Karpas-422 (cell line): ENCODE measurements at regions not wholly inside any gene's neighbourhood (a gene's known extent, or its start where the extent isn't known, plus 50 kb on each side); places are given as distances from the start of the nearest gene placed in this dataset.

Experiments
- DNase-seq: peaks from one replicate; pipeline ENCODE4 v3.0.0-alpha.2; 2015
- H2AFZ ChIP-seq: fragments of 200-600 bp; sonication (generic); 2 replicates; pipeline ENCODE4 v1.6.1; 2014; ENCODE audit warnings: antibody characterized with exemption, low read length, mixed read lengths
- H3K27ac ChIP-seq: fragments of 200-600 bp; sonication (generic); 2 replicates; pipeline ENCODE4 v1.5.1; 2014; ENCODE audit warnings: mild to moderate bottlenecking, low read length, moderate library complexity
- H3K27me3 ChIP-seq: fragments of 200-600 bp; sonication (generic); 2 replicates; pipeline ENCODE4 v1.6.1; 2014; ENCODE audit warnings: low read length, mixed read lengths
- H3K36me3 ChIP-seq: fragments of 200-600 bp; sonication (generic); 2 replicates; pipeline ENCODE4 v1.6.1; 2014; ENCODE audit warnings: low read length, mixed read lengths; ENCODE audit not compliant: insufficient read depth
- H3K4me1 ChIP-seq: fragments of 200-600 bp; sonication (generic); 2 replicates; pipeline ENCODE4 v1.6.1; 2014; ENCODE audit warnings: mild to moderate bottlenecking, low read length, mixed read lengths
- H3K4me2 ChIP-seq: fragments of 200-600 bp; sonication (generic); 2 replicates; pipeline ENCODE4 v1.6.1; 2014; ENCODE audit warnings: low read length, low read depth, mild to moderate bottlenecking; ENCODE audit not compliant: poor library complexity, severe bottlenecking
- H3K4me3 ChIP-seq: fragments of 200-600 bp; sonication (generic); 2 replicates; pipeline ENCODE4 v1.5.1; 2014; ENCODE audit warnings: mild to moderate bottlenecking, antibody characterized with exemption, low read length, mixed read lengths
- H3K79me2 ChIP-seq: fragments of 200-600 bp; sonication (generic); 2 replicates; pipeline ENCODE4 v1.6.1; 2014; ENCODE audit warnings: mild to moderate bottlenecking, low read length, mixed read lengths
- H3K9ac ChIP-seq: fragments of 200-600 bp; sonication (generic); 2 replicates; pipeline ENCODE4 v1.6.0; 2014; ENCODE audit warnings: low read length
- H3K9me2 ChIP-seq: fragments of 200-600 bp; sonication (generic), shearing (Covaris generic); replicated peaks from 2 replicates; pipeline ENCODE4 v1.6.0; 2014; ENCODE audit warnings: mild to moderate bottlenecking, low read length, moderate library complexity; ENCODE audit not compliant: insufficient read depth
- H3K9me3 ChIP-seq: fragments of 300-700, 200-600 bp; sonication (generic); 2 replicates; pipeline ENCODE4 v1.6.1; 2014; ENCODE audit warnings: low read length, mixed read lengths
- H4K20me1 ChIP-seq: fragments of 200-600 bp; sonication (generic); 2 replicates; pipeline ENCODE4 v1.6.1; 2014; ENCODE audit warnings: mild to moderate bottlenecking, antibody characterized with exemption, low read length, low read depth; ENCODE audit not compliant: insufficient read depth

- Histone ChIP-seq H2AFZ (no peak overlapping the region), H3K79me2 (no peaks in the 10 kb centered on the region), H3K4me2 (no peak overlapping the region), H3K4me3 (no peak overlapping the region), H3K36me3 (no peaks in the 10 kb centered on the region), H3K9me2 (no peaks in the 10 kb centered on the region), H4K20me1 (no peaks in the 10 kb centered on the region), H3K9me3 (peaks cover 27% of the 10 kb centered on the region), H3K4me1 (no peaks in the 10 kb centered on the region), H3K27ac (no peak overlapping the region), H3K9ac (no peak overlapping the region), H3K27me3 (no peaks in the 10 kb centered on the region)
- no peak for DNase-seq
Measured at GRCh38 chr3:89612027-89612426, 504.6 kb downstream of the EPHA3 start.

- H3K36me3 ChIP-seq = no peaks in the 10 kb centered on the region
- no peaks in the 10 kb centered on the region for H3K79me2 ChIP-seq
- no peaks in the 10 kb centered on the region for H3K4me1 ChIP-seq
- H3K9me3 ChIP-seq = peaks cover 30% of the 10 kb centered on the region
- no peak overlapping the region for H3K4me2 ChIP-seq
- H3K27me3 ChIP-seq = no peaks in the 10 kb centered on the region
- no peak overlapping the region for H3K4me3 ChIP-seq
- H3K9me2 ChIP-seq = no peaks in the 10 kb centered on the region
- H3K27ac ChIP-seq = no peak overlapping the region
- DNase-seq = no peak
- H2AFZ ChIP-seq = no peak overlapping the region
- H4K20me1 ChIP-seq = no peaks in the 10 kb centered on the region
- no peak overlapping the region for H3K9ac ChIP-seq
Measured at GRCh38 chr3:89613241-89613640, 505.8 kb downstream of the EPHA3 start.

GRCh38 chr3:89617706-89618105, 510.3 kb downstream of the EPHA3 start:
- Histone ChIP-seq H3K9me3 (peaks cover 28% of the 10 kb centered on the region), H3K79me2 (no peaks in the 10 kb centered on the region), H3K9me2 (no peaks in the 10 kb centered on the region), H3K36me3 (no peaks in the 10 kb centered on the region), H3K4me2 (no peak overlapping the region), H3K9ac (no peak overlapping the region), H2AFZ (no peak overlapping the region), H3K4me3 (no peak overlapping the region), H4K20me1 (no peaks in the 10 kb centered on the region), H3K4me1 (no peaks in the 10 kb centered on the region), H3K27ac (no peak overlapping the region), H3K27me3 (no peaks in the 10 kb centered on the region)
- DNase-seq = no peak

- H3K9ac ChIP-seq = no peak overlapping the region
- no peak overlapping the region for H2AFZ ChIP-seq
- H3K79me2 ChIP-seq = no peaks in the 10 kb centered on the region
- no peaks in the 10 kb centered on the region for H3K27me3 ChIP-seq
- no peaks in the 10 kb centered on the region for H4K20me1 ChIP-seq
- no peak overlapping the region for H3K27ac ChIP-seq
- H3K9me2 ChIP-seq = no peaks in the 10 kb centered on the region
- H3K4me2 ChIP-seq = no peak overlapping the region
- no peaks in the 10 kb centered on the region for H3K36me3 ChIP-seq
- no peak for DNase-seq
- H3K4me1 ChIP-seq = no peaks in the 10 kb centered on the region
- peaks cover 17% of the 10 kb centered on the region for H3K9me3 ChIP-seq
- no peak overlapping the region for H3K4me3 ChIP-seq
Measured at GRCh38 chr3:89619263-89619662, 511.8 kb downstream of the EPHA3 start.

GRCh38 chr3:89622063-89622700, 514.8 kb downstream of the EPHA3 start:
- Histone ChIP-seq H3K4me3 (no peak overlapping the region), H3K36me3 (no peaks in the 10 kb centered on the region), H3K9me2 (no peaks in the 10 kb centered on the region), H3K4me2 (no peak overlapping the region), H3K27me3 (no peaks in the 10 kb centered on the region), H3K27ac (no peak overlapping the region), H3K9ac (no peak overlapping the region), H3K9me3 (peaks cover 10% of the 10 kb centered on the region), H2AFZ (no peak overlapping the region), H3K79me2 (no peaks in the 10 kb centered on the region), H3K4me1 (no peaks in the 10 kb centered on the region), H4K20me1 (no peaks in the 10 kb centered on the region)
- no peak for DNase-seq

GRCh38 chr3:89624494-89624893, 517.1 kb downstream of the EPHA3 start:
- Histone ChIP-seq H3K79me2 (no peaks in the 10 kb centered on the region), H3K27me3 (no peaks in the 10 kb centered on the region), H3K36me3 (no peaks in the 10 kb centered on the region), H3K27ac (no peak overlapping the region), H3K9me3 (peaks cover 11% of the 10 kb centered on the region), H3K9ac (no peak overlapping the region), H3K4me1 (no peaks in the 10 kb centered on the region), H2AFZ (no peak overlapping the region), H4K20me1 (no peaks in the 10 kb centered on the region), H3K9me2 (no peaks in the 10 kb centered on the region), H3K4me3 (no peak overlapping the region), H3K4me2 (no peak overlapping the region)
- DNase-seq = no peak

GRCh38 chr3:89625945-89626344, 518.5 kb downstream of the EPHA3 start:
- H4K20me1 ChIP-seq = no peaks in the 10 kb centered on the region
- peaks cover 8% of the 10 kb centered on the region for H3K9me3 ChIP-seq
- H3K9me2 ChIP-seq = no peaks in the 10 kb centered on the region
- no peak overlapping the region for H3K27ac ChIP-seq
- H3K27me3 ChIP-seq = no peaks in the 10 kb centered on the region
- no peak overlapping the region for H3K4me3 ChIP-seq
- H2AFZ ChIP-seq = no peak overlapping the region
- H3K79me2 ChIP-seq = no peaks in the 10 kb centered on the region
- no peak overlapping the region for H3K9ac ChIP-seq
- no peaks in the 10 kb centered on the region for H3K36me3 ChIP-seq
- H3K4me2 ChIP-seq = no peak overlapping the region
- H3K4me1 ChIP-seq = no peaks in the 10 kb centered on the region
- no peak for DNase-seq

GRCh38 chr3:89628856-89629670, 521.6 kb downstream of the EPHA3 start:
- Histone ChIP-seq H3K27ac (no peak overlapping the region), H3K9ac (no peak overlapping the region), H3K9me3 (peaks cover 8% of the 10 kb centered on the region), H3K4me2 (no peak overlapping the region), H3K27me3 (no peaks in the 10 kb centered on the region), H3K4me1 (no peaks in the 10 kb centered on the region), H3K9me2 (no peaks in the 10 kb centered on the region), H3K4me3 (no peak overlapping the region), H4K20me1 (no peaks in the 10 kb centered on the region), H3K79me2 (no peaks in the 10 kb centered on the region), H2AFZ (no peak overlapping the region), H3K36me3 (no peaks in the 10 kb centered on the region)
- DNase-seq = no peak
